Liver (tissue), 8 donors: ENCODE measurements at regions not wholly inside any gene's neighbourhood (a gene's known extent, or its start where the extent isn't known, plus 50 kb on each side); places are given as distances from the start of the nearest gene placed in this dataset.

ENCODE experiments used
- DNase-seq: peaks from one replicate; pipeline ENCODE4 v3.0.0-alpha.2; 2017; ENCODE audit warnings: low spot score
- H3K27ac ChIP-seq, 2 donors: one replicate each; pipeline ENCODE4 v1.7.0; 2013; ENCODE audit warnings: inconsistent platforms in 2 of 2, low read length in 2 of 2, control low read depth in 1 of 2, low read depth in 1 of 2, mild to moderate bottlenecking in 1 of 2
- H3K27me3 ChIP-seq, 4 donors: one replicate each; pipeline versions ENCODE4 v1.6.1 to v1.7.0; 2013; ENCODE audit warnings: low read length in 3 of 4, inconsistent platforms in 1 of 4, mild to moderate bottlenecking in 1 of 4, moderate library complexity in 1 of 4; ENCODE audit not compliant: control insufficient read depth in 4 of 4, insufficient read depth in 4 of 4
- H3K36me3 ChIP-seq, 4 donors: one replicate each; pipeline versions ENCODE4 v1.6.1 to v1.7.0; 2013; ENCODE audit warnings: low read length in 3 of 4, mild to moderate bottlenecking in 3 of 4, low read depth in 1 of 4, moderate library complexity in 1 of 4; ENCODE audit not compliant: control insufficient read depth in 4 of 4, insufficient read depth in 3 of 4
- H3K4me1 ChIP-seq, 4 donors: one replicate each; pipeline versions ENCODE4 v1.6.1 to v1.7.0; 2013; ENCODE audit warnings: low read length in 3 of 4, mild to moderate bottlenecking in 3 of 4, moderate library complexity in 1 of 4; ENCODE audit not compliant: control insufficient read depth in 4 of 4, insufficient read depth in 4 of 4
- H3K4me3 ChIP-seq, 3 donors: one replicate each; pipeline versions ENCODE4 v1.6.1 to v1.7.0; 2013; ENCODE audit warnings: low read length in 3 of 3, control low read depth in 1 of 3, low read depth in 1 of 3, mild to moderate bottlenecking in 1 of 3
- H3K9ac ChIP-seq, 2 donors: one replicate each; pipeline ENCODE4 v1.7.0; 2013; ENCODE audit warnings: low read length in 2 of 2, mild to moderate bottlenecking in 2 of 2, moderate library complexity in 2 of 2, control low read depth in 1 of 2, low read depth in 1 of 2
- H3K9me3 ChIP-seq, 4 donors: one replicate each; pipeline versions ENCODE4 v1.6.1 to v1.7.0; 2013; ENCODE audit warnings: low read length in 3 of 4; ENCODE audit not compliant: control insufficient read depth in 4 of 4
- ATF3 ChIP-seq: IDR thresholded peaks from 2 replicates; pipeline ENCODE4 v1.6.1; 2016; ENCODE audit warnings: antibody characterized with exemption
- CTCF ChIP-seq: fragments of 150-350 bp; IDR thresholded peaks from 2 replicates; pipeline ENCODE4 v1.5.1; 2017; ENCODE audit warnings: improper control_type of control experiment, low read depth, low read length; ENCODE audit not compliant: missing input control
- FOXA1 ChIP-seq: IDR thresholded peaks from 2 replicates; pipeline ENCODE4 v1.6.1; 2016; ENCODE audit warnings: antibody characterized with exemption
- FOXA2 ChIP-seq: IDR thresholded peaks from 2 replicates; pipeline ENCODE4 v1.6.1; 2016; ENCODE audit warnings: antibody characterized with exemption
- GABPA ChIP-seq, 2 donors: IDR thresholded peaks in 1 of 2; conservative IDR thresholded peaks in 1 of 2; 2 replicates each; pipeline ENCODE4 v1.6.1; 2016; ENCODE audit warnings: antibody characterized with exemption in 2 of 2, mild to moderate bottlenecking in 1 of 2, moderate library complexity in 1 of 2
- HNF4A ChIP-seq, 2 donors: conservative IDR thresholded peaks; 2 replicates each; pipeline ENCODE4 v1.6.1; 2016; ENCODE audit warnings: antibody characterized with exemption in 2 of 2, mild to moderate bottlenecking in 2 of 2
- JUND ChIP-seq, 2 donors: IDR thresholded peaks; 2 replicates each; pipeline ENCODE4 v1.6.1; 2016; ENCODE audit warnings: antibody characterized with exemption in 2 of 2
- MAX ChIP-seq: IDR thresholded peaks from 2 replicates; pipeline ENCODE4 v1.6.1; 2016; ENCODE audit warnings: antibody characterized with exemption
- NR2F2 ChIP-seq: IDR thresholded peaks from 2 replicates; pipeline ENCODE4 v1.6.1; 2016; ENCODE audit warnings: antibody characterized with exemption
- REST ChIP-seq: IDR thresholded peaks from 2 replicates; pipeline ENCODE4 v1.6.1; 2016; ENCODE audit warnings: antibody characterized with exemption, mild to moderate bottlenecking
- SP1 ChIP-seq: IDR thresholded peaks from 2 replicates; pipeline ENCODE4 v1.6.1; 2018; ENCODE audit warnings: antibody characterized with exemption, mild to moderate bottlenecking
- TAF1 ChIP-seq: conservative IDR thresholded peaks from 2 replicates; pipeline ENCODE4 v1.6.1; 2016; ENCODE audit warnings: antibody characterized with exemption, mild to moderate bottlenecking
- YY1 ChIP-seq: IDR thresholded peaks from 2 replicates; pipeline ENCODE4 v1.6.1; 2016; ENCODE audit warnings: antibody characterized with exemption, mild to moderate bottlenecking
- WGBS: extraction: QIAGEN DNeasy Blood & Tissue Kit; methylation state at CpG from one replicate; pipeline ENCODE4 v1.1.7; 2013; 5-methylcytosine and 5-hydroxymethylcytosine counted together
- donor health status: healthy.
- donor health status: healthy.
- donor health status: healthy.
- donor health status: healthy.
- donor health status: healthy.

- Histone ChIP-seq H3K27me3 (no peaks in the 10 kb centered on the region), H3K36me3 (no peaks in the 10 kb centered on the region), H3K9me3 (peaks cover 0 to 4% (median 0%) of the 10 kb centered on the region in 4 donors), H3K9ac (no peak overlapping the region), H3K4me1 (no peaks in the 10 kb centered on the region), H3K4me3 (no peak overlapping the region), H3K27ac (no peak overlapping the region)
- WGBS = 57% methylated on average over 3 of the region's 3 CpGs
- TF ChIP-seq GABPA (IDR thresholded peaks at IDR 0.05 in 1 of 2, conservative IDR thresholded peaks at IDR 0.05 in 1 of 2) (no peak), HNF4A (conservative IDR thresholded peaks at IDR 0.05) (no peak), FOXA2 (no peak), SP1 (no peak), NR2F2 (no peak), ATF3 (no peak)
- DNase-seq = no peak
Observed at GRCh38 chr4:60002603-60003337, 1197.4 kb upstream of the ADGRL3 start.

- whole genome bisulfite sequencing = 91% methylated on average over 2 of the region's 2 CpGs
- no peak overlapping the region for H3K4me3 ChIP-seq
- H3K4me1 ChIP-seq = no peaks in the 10 kb centered on the region
- no peak overlapping the region for H3K9ac ChIP-seq
- H3K36me3 ChIP-seq = no peaks in the 10 kb centered on the region
- TF ChIP-seq YY1 (no peak), TAF1 (no peak), FOXA1 (no peak), GABPA (IDR thresholded peaks at IDR 0.05 in 1 of 2, conservative IDR thresholded peaks at IDR 0.05 in 1 of 2) (no peak)
- no peaks in the 10 kb centered on the region for H3K9me3 ChIP-seq
- DNase-seq = no peak
- H3K27me3 ChIP-seq = no peaks in the 10 kb centered on the region
- H3K27ac ChIP-seq = no peak overlapping the region
Observed at GRCh38 chr4:60013464-60014184, 1186.5 kb upstream of the ADGRL3 start.

- Histone ChIP-seq H3K4me1 (no peaks in the 10 kb centered on the region), H3K9me3 (no peaks in the 10 kb centered on the region), H3K4me3 (no peak overlapping the region), H3K36me3 (no peaks in the 10 kb centered on the region), H3K9ac (no peak overlapping the region), H3K27ac (no peak overlapping the region), H3K27me3 (no peaks in the 10 kb centered on the region)
- WGBS = 41% methylated on average over 1 of the region's 1 CpG
- no peak for TF ChIP-seq REST
- TF ChIP-seq GABPA (IDR thresholded peaks at IDR 0.05 in 1 of 2, conservative IDR thresholded peaks at IDR 0.05 in 1 of 2) = no peak
- no peak for TF ChIP-seq JUND (IDR thresholded peaks at IDR 0.05)
- TF ChIP-seq CTCF = no peak
- no peak for TF ChIP-seq MAX
- no peak for DNase-seq
Observed at GRCh38 chr4:60016971-60017370, 1183.2 kb upstream of the ADGRL3 start.
